ENCODE measurements at regions not wholly inside any gene's neighbourhood (a gene's known extent, or its start where the extent isn't known, plus 50 kb on each side); places are given as distances from the start of the nearest gene placed in this dataset.

DNA sequence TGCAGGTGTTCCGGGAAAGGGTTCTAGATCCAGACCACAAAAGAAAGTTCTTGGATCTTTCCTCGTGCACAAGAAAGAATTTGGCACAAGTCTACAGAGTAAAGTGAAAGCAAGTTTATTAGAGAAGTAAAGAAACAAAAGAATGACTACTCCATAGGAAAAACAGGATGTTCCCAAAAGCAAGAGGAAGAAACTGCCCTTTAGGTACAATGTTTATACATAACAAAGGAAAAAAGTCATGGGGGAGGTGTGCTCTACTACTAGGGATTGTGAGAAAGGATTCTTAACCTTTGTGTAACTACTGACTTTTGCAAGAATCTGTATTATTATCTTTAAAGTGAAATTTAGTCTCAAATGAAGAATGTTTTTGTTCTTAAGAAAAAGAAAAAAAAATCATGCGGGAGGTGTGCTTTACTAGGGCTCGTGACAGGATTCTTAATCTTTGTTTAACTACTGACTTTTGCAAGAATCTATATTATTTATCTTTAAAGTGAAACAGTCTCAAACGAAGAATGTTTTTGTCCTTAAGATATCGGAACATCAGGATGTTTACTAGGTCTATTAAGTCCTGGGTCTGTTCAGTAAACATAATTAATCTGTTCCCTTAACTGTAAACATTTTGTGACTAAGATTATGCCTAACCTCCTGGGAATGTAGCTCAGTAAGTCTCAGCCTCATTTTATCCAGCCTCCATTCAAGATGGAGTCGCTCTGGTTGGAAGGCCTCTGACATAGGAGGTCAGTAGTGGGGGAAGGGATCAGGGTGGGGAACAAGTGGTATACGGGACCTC is 110.4 kb upstream of the BEND4 start:
- whole genome bisulfite sequencing, 2 donors, result 79% methylated on average over 8 of the region's 8 CpGs
- no peaks in the 10 kb centered on the region for H3K4me1 ChIP-seq
- TF ChIP-seq POLR2A (IDR thresholded peaks at IDR 0.05), result no peak
- TF ChIP-seq, protein P1, sequence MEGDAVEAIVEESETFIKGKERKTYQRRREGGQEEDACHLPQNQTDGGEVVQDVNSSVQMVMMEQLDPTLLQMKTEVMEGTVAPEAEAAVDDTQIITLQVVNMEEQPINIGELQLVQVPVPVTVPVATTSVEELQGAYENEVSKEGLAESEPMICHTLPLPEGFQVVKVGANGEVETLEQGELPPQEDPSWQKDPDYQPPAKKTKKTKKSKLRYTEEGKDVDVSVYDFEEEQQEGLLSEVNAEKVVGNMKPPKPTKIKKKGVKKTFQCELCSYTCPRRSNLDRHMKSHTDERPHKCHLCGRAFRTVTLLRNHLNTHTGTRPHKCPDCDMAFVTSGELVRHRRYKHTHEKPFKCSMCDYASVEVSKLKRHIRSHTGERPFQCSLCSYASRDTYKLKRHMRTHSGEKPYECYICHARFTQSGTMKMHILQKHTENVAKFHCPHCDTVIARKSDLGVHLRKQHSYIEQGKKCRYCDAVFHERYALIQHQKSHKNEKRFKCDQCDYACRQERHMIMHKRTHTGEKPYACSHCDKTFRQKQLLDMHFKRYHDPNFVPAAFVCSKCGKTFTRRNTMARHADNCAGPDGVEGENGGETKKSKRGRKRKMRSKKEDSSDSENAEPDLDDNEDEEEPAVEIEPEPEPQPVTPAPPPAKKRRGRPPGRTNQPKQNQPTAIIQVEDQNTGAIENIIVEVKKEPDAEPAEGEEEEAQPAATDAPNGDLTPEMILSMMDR (IDR thresholded peaks at IDR 0.05), result no peak
- intact Hi-C loops (cut with DNase I), result no loop called here
- no peaks in the 10 kb centered on the region for H3K36me3 ChIP-seq
- no peak overlapping the region for H3K27ac ChIP-seq
- no peak for DNase-seq
- H3K4me3 ChIP-seq (replicated peaks in 1 of 3), result no peak overlapping the region
- no peaks in the 10 kb centered on the region for H3K27me3 ChIP-seq
- H3K9me3 ChIP-seq, result no peaks in the 10 kb centered on the region

DNA sequence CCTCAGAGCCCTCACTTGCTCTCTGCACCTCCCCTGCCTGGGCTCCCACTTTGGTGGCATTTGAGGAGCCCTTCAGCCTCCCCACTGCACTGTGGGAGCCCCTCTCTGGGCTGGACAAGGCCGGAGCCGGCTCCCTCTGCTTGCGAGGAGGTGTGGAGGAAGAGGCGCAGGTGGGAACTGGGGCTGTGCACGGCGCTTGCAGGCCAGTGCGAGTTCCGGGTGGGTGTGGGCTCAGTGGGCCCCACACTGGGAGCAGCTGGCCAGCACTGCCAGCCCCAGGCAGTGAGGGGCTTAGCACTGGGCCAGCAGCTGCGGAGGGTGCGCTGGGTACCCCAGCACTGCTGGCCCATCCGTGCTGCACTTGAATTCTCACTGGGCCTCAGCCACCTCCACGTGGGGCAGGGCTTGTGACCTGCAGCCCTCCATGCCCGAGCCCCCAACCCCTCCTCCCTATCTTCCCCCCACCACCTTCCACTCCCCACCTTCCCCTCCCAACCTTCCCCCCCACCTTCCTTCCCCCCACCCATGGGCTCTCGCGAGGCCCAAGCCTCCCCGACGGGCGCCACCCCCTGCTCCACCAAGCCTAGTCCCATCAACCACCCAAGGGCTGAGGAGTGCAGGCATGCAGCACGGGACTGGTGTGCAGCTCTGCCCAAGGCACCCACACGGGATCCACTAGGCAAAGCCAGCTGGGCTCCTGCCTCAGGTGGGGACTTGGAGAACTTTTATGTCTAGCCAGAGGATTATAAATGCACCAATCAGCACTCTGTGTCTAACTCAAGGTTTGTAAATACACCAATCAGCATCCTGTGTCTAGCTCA is 113.5 kb upstream of the BEND4 start:
- Histone ChIP-seq H3K27me3 (no peaks in the 10 kb centered on the region), H3K4me3 (replicated peaks in 1 of 3) (no peak overlapping the region), H3K36me3 (no peaks in the 10 kb centered on the region), H3K9me3 (no peaks in the 10 kb centered on the region), H3K27ac (no peak overlapping the region), H3K4me1 (no peaks in the 10 kb centered on the region)
- no peak for DNase-seq
- no peak for TF ChIP-seq POLR2A (IDR thresholded peaks at IDR 0.05)
- TF ChIP-seq, protein P1 (IDR thresholded peaks at IDR 0.05), result no peak
- WGBS, 2 donors, result 96 to 97% methylated on average over 14 of the region's 20 CpGs
- intact Hi-C loops (cut with DNase I), result no loop called here

DNA sequence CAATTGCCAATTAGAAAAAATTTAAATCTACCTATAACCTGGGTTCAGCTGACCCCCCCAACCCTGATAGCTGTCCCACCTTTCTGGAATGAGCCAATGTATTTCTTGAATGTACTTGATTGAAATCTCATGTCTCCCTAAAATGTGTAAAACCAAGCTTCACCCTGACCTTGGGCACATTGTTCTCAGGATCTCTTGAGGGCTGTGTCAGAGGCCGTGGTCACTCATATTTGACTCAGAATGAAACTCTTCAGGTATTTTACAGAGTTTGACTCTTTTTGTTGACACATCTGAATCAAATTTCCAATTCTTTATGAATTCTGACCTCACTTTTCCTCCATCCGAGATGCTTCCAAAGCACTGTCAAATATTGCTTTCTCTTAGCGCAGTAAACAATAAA is 115.3 kb upstream of the BEND4 start:
- H3K36me3 ChIP-seq, result no peaks in the 10 kb centered on the region
- intact Hi-C loops (cut with DNase I), result no loop called here
- WGBS, 2 donors, result 96% methylated on average over 3 of the region's 3 CpGs
- TF ChIP-seq, protein P1 (IDR thresholded peaks at IDR 0.05), result no peak
- H3K4me3 ChIP-seq (replicated peaks in 1 of 3), result no peak overlapping the region
- H3K27me3 ChIP-seq, result no peaks in the 10 kb centered on the region
- no peak for DNase-seq
- no peak overlapping the region for H3K27ac ChIP-seq
- no peaks in the 10 kb centered on the region for H3K4me1 ChIP-seq
- no peaks in the 10 kb centered on the region for H3K9me3 ChIP-seq

DNA sequence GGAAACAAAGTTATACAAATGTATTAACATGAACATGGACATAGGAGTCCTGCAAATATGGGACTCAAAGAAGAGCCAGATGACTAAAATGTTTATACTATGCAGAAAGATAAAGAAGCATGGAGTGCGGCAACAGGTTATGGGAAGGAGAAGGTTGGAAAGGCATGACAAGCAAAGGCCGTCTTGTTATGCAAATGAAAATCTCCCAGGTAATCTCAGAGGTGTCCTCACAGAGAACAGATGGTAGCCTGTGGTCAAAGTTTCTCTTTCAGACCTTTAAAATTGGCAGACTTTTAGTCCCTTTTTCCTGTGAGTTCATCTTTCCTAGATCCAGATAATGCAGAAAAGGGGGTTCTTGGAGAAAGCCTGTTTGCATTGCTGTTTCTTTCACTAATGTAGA is 116.4 kb upstream of the BEND4 start:
- Histone ChIP-seq H3K4me1 (no peaks in the 10 kb centered on the region), H3K27me3 (no peaks in the 10 kb centered on the region), H3K4me3 (replicated peaks in 1 of 3) (no peak overlapping the region), H3K9me3 (no peaks in the 10 kb centered on the region), H3K27ac (no peak overlapping the region), H3K36me3 (no peaks in the 10 kb centered on the region)
- intact Hi-C loops (cut with DNase I), result no loop called here
- TF ChIP-seq, protein P1 (IDR thresholded peaks at IDR 0.05), result no peak
- no peak for TF ChIP-seq POLR2A (IDR thresholded peaks at IDR 0.05)
- 60 to 62% methylated on average over 2 of the region's 2 CpGs for WGBS, 2 donors
- no peak for DNase-seq

DNA sequence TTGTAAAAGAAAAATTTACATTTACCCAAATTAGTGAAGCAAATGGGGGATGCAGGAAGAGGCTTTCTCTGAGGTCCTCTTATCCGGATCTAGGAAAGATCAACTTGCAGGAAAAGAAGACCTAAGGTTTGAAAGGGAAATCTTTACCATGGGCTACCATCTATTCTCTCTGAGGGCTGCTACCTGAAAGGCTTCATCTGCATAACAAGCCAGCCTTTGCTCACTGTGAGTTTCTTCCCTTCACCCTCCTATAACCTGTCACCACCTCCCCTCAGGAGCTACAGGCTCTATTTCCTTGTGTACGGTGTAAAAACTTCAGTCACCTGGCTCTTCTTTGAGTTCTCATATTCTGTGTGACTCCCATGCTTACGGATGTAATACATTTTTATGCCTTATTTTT is 118.6 kb upstream of the BEND4 start:
- WGBS, 2 donors, result 89 to 94% methylated on average over 3 of the region's 3 CpGs
- no peak overlapping the region for H3K27ac ChIP-seq

More for the DNA sequence above, 118.6 kb upstream of the BEND4 start:
- no peak for DNase-seq
- intact Hi-C loops (cut with DNase I), result no loop called here
- Histone ChIP-seq H3K4me3 (replicated peaks in 1 of 3) (no peak overlapping the region), H3K36me3 (no peaks in the 10 kb centered on the region), H3K9me3 (no peaks in the 10 kb centered on the region), H3K4me1 (no peaks in the 10 kb centered on the region), H3K27me3 (no peaks in the 10 kb centered on the region)
- no peak for TF ChIP-seq POLR2A (IDR thresholded peaks at IDR 0.05)
- TF ChIP-seq, protein P1 (IDR thresholded peaks at IDR 0.05), result no peak
